Activated CD8-positive, alpha-beta T cell treated with anti-CD3 and anti-CD28 coated beads for 36 hours (primary cell): ENCODE measurements at regions not wholly inside any gene's neighbourhood (a gene's known extent, or its start where the extent isn't known, plus 50 kb on each side); places are given as distances from the start of the nearest gene placed in this dataset.

Experiments used
- ATAC-seq: fragments of 200-7000 bp; cut with Tn5 transposase; one replicate; pipeline ENCODE4 v1.10.0; 2021; ENCODE audit warnings: mild to moderate bottlenecking, moderate library complexity
- CTCF ChIA-PET: fragments of 350-600 bp; sonication (Branson Sonifier 250); formaldehyde crosslinking; loops from one replicate; lab custom pipeline; 2021; ENCODE audit warnings: antibody characterized with exemption; lab: Charles Lee
- POLR2A ChIA-PET: fragments of 350-600 bp; sonication (Branson Sonifier 250); formaldehyde crosslinking; loops from one replicate; lab custom pipeline; 2021; ENCODE audit warnings: antibody characterized with exemption; lab: Charles Lee
- DNase-seq: peaks from one replicate; pipeline ENCODE4 v3.0.0-alpha.2; 2020
- H3K27ac Mint-ChIP-seq: one replicate; pipeline ENCODE4 v1.8.0; 2021; ENCODE audit warnings: mild to moderate bottlenecking, mixed read lengths
- H3K27me3 Mint-ChIP-seq: one replicate; pipeline ENCODE4 v1.8.0; 2021; ENCODE audit warnings: mixed read lengths
- H3K36me3 Mint-ChIP-seq: one replicate; pipeline ENCODE4 v1.8.0; 2021; ENCODE audit warnings: low read depth, mixed read lengths
- H3K4me1 Mint-ChIP-seq: one replicate; pipeline ENCODE4 v1.8.0; 2021; ENCODE audit warnings: low read depth, mixed read lengths
- H3K4me3 Mint-ChIP-seq: one replicate; pipeline ENCODE4 v1.8.0; 2021; ENCODE audit warnings: mild to moderate bottlenecking, moderate library complexity, mixed read lengths
- H3K9me3 Mint-ChIP-seq: one replicate; pipeline ENCODE4 v1.8.0; 2021; ENCODE audit warnings: mixed read lengths
- intact Hi-C: fragments of 100-400 bp; cut with micrococcal nuclease; formaldehyde crosslinking; loops from one replicate; pipeline ENCODE4 v1.10.0; 2022
- TF ChIP-seq, protein P1 (sequence below): fragments of 200-600 bp; IDR thresholded peaks from one replicate; pipeline ENCODE4 v1.8.0; 2022; ENCODE audit warnings: antibody characterized with exemption, mild to moderate bottlenecking

DNA sequence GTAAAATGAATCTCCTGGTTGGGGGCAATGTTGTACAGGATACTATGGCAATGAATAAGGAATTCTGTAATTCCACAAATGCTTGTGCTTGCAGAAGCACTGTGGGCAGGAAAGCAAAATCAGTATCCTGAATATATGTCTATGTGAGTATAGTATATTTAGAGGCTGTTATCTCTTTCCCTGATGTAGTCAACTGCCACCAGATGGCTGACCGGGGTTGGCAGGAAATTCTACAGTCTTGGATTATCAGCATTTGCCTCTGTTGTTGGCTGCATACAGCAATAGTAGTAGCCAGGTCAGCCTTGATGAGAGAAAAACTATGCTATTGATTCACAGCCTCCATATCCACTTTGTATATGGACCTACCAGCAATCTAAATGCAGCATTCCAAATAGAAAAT lies 425.1 kb upstream of the JAG1 start:
- TF ChIP-seq, protein P1, sequence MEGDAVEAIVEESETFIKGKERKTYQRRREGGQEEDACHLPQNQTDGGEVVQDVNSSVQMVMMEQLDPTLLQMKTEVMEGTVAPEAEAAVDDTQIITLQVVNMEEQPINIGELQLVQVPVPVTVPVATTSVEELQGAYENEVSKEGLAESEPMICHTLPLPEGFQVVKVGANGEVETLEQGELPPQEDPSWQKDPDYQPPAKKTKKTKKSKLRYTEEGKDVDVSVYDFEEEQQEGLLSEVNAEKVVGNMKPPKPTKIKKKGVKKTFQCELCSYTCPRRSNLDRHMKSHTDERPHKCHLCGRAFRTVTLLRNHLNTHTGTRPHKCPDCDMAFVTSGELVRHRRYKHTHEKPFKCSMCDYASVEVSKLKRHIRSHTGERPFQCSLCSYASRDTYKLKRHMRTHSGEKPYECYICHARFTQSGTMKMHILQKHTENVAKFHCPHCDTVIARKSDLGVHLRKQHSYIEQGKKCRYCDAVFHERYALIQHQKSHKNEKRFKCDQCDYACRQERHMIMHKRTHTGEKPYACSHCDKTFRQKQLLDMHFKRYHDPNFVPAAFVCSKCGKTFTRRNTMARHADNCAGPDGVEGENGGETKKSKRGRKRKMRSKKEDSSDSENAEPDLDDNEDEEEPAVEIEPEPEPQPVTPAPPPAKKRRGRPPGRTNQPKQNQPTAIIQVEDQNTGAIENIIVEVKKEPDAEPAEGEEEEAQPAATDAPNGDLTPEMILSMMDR = no peak
- Mint-ChIP-seq H3K27ac (no peak overlapping the region), H3K4me1 (no peaks in the 10 kb centered on the region), H3K36me3 (no peaks in the 10 kb centered on the region), H3K9me3 (peaks cover 5% of the 10 kb centered on the region), H3K27me3 (no peaks in the 10 kb centered on the region), H3K4me3 (no peak overlapping the region)
- ChIA-PET POLR2A (no interaction called here), CTCF (no interaction called here)
- no peak for ATAC-seq
- intact Hi-C loops = loop anchor here (10.0 kb wide), 1 partner anchor 56 kb away; no protein-coding TSS in a partner anchor
- no peak for DNase-seq

DNA sequence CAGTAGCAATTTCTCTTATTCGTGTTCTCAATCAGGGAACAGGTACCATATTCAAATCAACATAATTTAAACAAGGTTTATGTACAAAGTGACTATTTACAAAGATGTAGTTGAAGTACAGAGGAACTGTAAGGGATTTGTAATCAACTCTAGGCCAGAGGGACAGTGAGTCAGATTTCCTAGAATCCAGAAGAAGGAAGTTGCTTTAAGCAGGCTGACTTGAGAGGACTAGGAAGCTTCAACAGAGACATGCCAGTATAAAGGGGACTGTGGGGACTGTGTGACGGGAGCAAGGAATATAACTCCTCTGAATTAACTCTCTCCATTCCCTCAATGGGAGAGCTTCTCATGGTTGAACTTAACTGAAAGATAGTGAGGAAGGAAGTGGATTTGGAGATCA lies 427.4 kb upstream of the JAG1 start:
- POLR2A ChIA-PET = no interaction called here
- ATAC-seq (no peak), DNase-seq (no peak)
- H3K36me3 Mint-ChIP-seq = no peaks in the 10 kb centered on the region
- intact Hi-C loops = no loop called here
- H3K27ac Mint-ChIP-seq = no peak overlapping the region
- CTCF ChIA-PET = no interaction called here
- H3K9me3 Mint-ChIP-seq = peaks cover 5% of the 10 kb centered on the region
- TF ChIP-seq, protein P1 = no peak
- H3K4me1 Mint-ChIP-seq = no peaks in the 10 kb centered on the region
- no peaks in the 10 kb centered on the region for H3K27me3 Mint-ChIP-seq
- no peak overlapping the region for H3K4me3 Mint-ChIP-seq

DNA sequence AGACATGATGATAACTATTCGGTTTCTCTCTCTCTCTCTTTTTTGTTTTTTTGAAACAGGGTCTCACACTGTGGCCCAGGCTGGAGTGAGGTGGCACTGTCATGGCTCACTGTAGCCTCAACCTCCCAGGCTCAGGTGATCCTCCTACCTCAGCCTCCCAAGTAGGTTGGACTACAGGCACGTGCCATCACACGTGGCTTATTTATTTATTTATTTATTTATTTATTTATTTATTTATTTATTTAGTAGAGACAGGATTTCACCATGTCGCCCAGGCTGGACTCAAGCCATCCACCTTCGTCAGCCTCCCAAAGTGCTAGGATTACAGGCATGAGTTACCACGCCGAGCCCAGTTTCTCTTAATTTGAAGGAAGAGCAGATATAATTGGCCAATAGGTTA lies 427.9 kb upstream of the JAG1 start:
- TF ChIP-seq, protein P1 = no peak
- H3K27ac Mint-ChIP-seq = no peak overlapping the region
- POLR2A ChIA-PET = no interaction called here
- intact Hi-C loops = no loop called here
- H3K9me3 Mint-ChIP-seq = peaks cover 5% of the 10 kb centered on the region
- ATAC-seq = no peak
- CTCF ChIA-PET = no interaction called here
- no peak for DNase-seq
- no peak overlapping the region for H3K4me3 Mint-ChIP-seq
- H3K36me3 Mint-ChIP-seq = no peaks in the 10 kb centered on the region
- H3K4me1 Mint-ChIP-seq = no peaks in the 10 kb centered on the region
- no peaks in the 10 kb centered on the region for H3K27me3 Mint-ChIP-seq

DNA sequence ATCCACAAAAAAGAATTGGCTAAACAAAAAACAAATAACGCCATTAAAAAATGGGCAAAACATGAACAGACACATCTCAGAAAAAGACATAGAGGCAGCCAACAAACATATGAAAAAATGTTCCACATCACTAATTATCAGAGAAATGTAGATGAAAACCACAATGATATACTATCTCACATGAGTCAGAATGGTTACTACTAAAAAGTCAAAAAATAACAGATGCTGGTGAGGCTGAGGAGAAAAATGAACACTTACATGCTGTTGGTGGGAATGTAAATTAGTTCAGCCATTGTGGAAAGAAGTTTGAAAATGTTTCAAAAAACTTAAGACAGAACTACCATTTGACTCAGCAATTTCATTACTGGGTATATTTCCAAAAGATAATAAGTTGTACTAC lies 430.1 kb upstream of the JAG1 start:
- intact Hi-C loops = no loop called here
- no peaks in the 10 kb centered on the region for H3K4me1 Mint-ChIP-seq
- no peak overlapping the region for H3K4me3 Mint-ChIP-seq
- DNase-seq = no peak
- H3K9me3 Mint-ChIP-seq = peaks cover 5% of the 10 kb centered on the region
- ChIA-PET CTCF (no interaction called here), POLR2A (no interaction called here)
- no peaks in the 10 kb centered on the region for H3K27me3 Mint-ChIP-seq
- H3K27ac Mint-ChIP-seq = no peak overlapping the region
- TF ChIP-seq, protein P1 = no peak
- no peaks in the 10 kb centered on the region for H3K36me3 Mint-ChIP-seq
- ATAC-seq = no peak

- DNase-seq (no peak), ATAC-seq (no peak)
- ChIA-PET POLR2A (no interaction called here), CTCF (no interaction called here)
- Mint-ChIP-seq H3K36me3 (no peaks in the 10 kb centered on the region), H3K27ac (no peak overlapping the region), H3K27me3 (no peaks in the 10 kb centered on the region), H3K4me1 (no peaks in the 10 kb centered on the region), H3K9me3 (no peaks in the 10 kb centered on the region), H3K4me3 (no peak overlapping the region)
- TF ChIP-seq, protein P1 = no peak
- intact Hi-C loops = no loop called here
Measured at GRCh38 chr20:11108102-11108810, 434.5 kb upstream of the JAG1 start.
